SU-DHL-6 (cell line): ENCODE measurements at regions not wholly inside any gene's neighbourhood (a gene's known extent, or its start where the extent isn't known, plus 50 kb on each side); places are given as distances from the start of the nearest gene placed in this dataset.

Experiments used
- EZH2phosphoT487 ChIP-seq: fragments of 200-600 bp; sonication (generic), shearing (Covaris generic); conservative IDR thresholded peaks from 2 replicates; pipeline ENCODE4 v1.6.1; 2018; ENCODE audit warnings: mild to moderate bottlenecking, antibody characterized with exemption, low read length, moderate library complexity, mixed read lengths
- TF ChIP-seq, protein P1 (sequence below): fragments of 200-600 bp; sonication (generic); IDR thresholded peaks from one replicate; pipeline ENCODE4 v1.5.1; 2017; ENCODE audit warnings: antibody characterized with exemption, mild to moderate bottlenecking, low read length, moderate library complexity; ENCODE audit not compliant: insufficient read depth, poor library complexity, severe bottlenecking

DNA sequence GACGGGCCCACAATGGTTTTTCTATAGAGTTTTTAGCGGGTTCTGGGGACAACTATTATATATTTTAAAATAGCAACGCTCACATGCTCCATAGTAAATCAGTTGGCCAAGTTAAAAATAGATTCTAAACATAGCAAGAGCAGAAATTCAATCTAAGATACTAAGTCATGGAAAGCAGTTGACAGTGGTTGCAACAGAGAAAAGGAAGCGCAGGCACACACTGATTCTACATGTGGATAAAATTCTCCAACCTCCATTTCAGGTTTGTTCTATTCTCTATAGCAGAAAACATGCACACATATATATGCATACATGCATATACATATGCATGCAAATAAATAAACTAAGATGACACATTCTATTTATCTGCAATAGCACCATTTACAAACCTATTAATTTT lies 89.6 kb upstream of the HNRNPU start:
- TF ChIP-seq, protein P1, sequence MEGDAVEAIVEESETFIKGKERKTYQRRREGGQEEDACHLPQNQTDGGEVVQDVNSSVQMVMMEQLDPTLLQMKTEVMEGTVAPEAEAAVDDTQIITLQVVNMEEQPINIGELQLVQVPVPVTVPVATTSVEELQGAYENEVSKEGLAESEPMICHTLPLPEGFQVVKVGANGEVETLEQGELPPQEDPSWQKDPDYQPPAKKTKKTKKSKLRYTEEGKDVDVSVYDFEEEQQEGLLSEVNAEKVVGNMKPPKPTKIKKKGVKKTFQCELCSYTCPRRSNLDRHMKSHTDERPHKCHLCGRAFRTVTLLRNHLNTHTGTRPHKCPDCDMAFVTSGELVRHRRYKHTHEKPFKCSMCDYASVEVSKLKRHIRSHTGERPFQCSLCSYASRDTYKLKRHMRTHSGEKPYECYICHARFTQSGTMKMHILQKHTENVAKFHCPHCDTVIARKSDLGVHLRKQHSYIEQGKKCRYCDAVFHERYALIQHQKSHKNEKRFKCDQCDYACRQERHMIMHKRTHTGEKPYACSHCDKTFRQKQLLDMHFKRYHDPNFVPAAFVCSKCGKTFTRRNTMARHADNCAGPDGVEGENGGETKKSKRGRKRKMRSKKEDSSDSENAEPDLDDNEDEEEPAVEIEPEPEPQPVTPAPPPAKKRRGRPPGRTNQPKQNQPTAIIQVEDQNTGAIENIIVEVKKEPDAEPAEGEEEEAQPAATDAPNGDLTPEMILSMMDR = no peak
- no peak for TF ChIP-seq EZH2phosphoT487
